NCI-H2107 treated with DMSO at 0.1 percent for 48 hours (cell line): ENCODE measurements at regions not wholly inside any gene's neighbourhood (a gene's known extent, or its start where the extent isn't known, plus 50 kb on each side); places are given as distances from the start of the nearest gene placed in this dataset.

ENCODE experiments used
- DNase-seq: peaks from one replicate; lab custom pipeline; 2025; ENCODE audit not compliant: unreplicated experiment; lab: John Stamatoyannopoulos, UW

GRCh38 chr5:152855441-152855840 is 450.4 kb upstream of the NMUR2 start:
- DNase-seq = no peak

- no peak for DNase-seq
Measured at GRCh38 chr5:152861231-152861630, 456.2 kb upstream of the NMUR2 start.

- DNase-seq = no peak
Measured at GRCh38 chr5:152864447-152864846, 459.4 kb upstream of the NMUR2 start.

- DNase-seq = no peak
Measured at GRCh38 chr5:152864991-152865390, 459.9 kb upstream of the NMUR2 start.

- DNase-seq = no peak
Measured at GRCh38 chr5:152869971-152870370, 464.9 kb upstream of the NMUR2 start.

GRCh38 chr5:152882621-152883020 is 477.5 kb upstream of the NMUR2 start:
- DNase-seq = no peak

GRCh38 chr5:152883066-152883775 is 478.1 kb upstream of the NMUR2 start:
- DNase-seq = no peak

GRCh38 chr5:152884006-152884405 is 478.9 kb upstream of the NMUR2 start:
- DNase-seq = no peak

- no peak for DNase-seq
Measured at GRCh38 chr5:152900332-152900731, 495.3 kb upstream of the NMUR2 start.

- DNase-seq = no peak
Measured at GRCh38 chr5:152901754-152902153, 496.7 kb upstream of the NMUR2 start.

GRCh38 chr5:152905286-152905685 is 500.2 kb upstream of the NMUR2 start:
- no peak for DNase-seq

- DNase-seq = no peak
Measured at GRCh38 chr5:152907488-152908245, 502.6 kb upstream of the NMUR2 start.

GRCh38 chr5:152912924-152913323 is 507.8 kb upstream of the NMUR2 start:
- no peak for DNase-seq

GRCh38 chr5:152932621-152933020 is 527.5 kb upstream of the NMUR2 start:
- DNase-seq = no peak

- no peak for DNase-seq
Measured at GRCh38 chr5:152933056-152933455, 528.0 kb upstream of the NMUR2 start.

- DNase-seq = no peak
Measured at GRCh38 chr5:152938630-152939029, 533.6 kb upstream of the NMUR2 start.

GRCh38 chr5:152942633-152943336 is 537.7 kb upstream of the NMUR2 start:
- DNase-seq = no peak

GRCh38 chr5:152953788-152954483 is 536.5 kb upstream of the GRIA1 start:
- DNase-seq = no peak

- DNase-seq = no peak
Measured at GRCh38 chr5:152956943-152957613, 533.4 kb upstream of the GRIA1 start.

GRCh38 chr5:152978141-152978835 is 512.2 kb upstream of the GRIA1 start:
- DNase-seq = no peak
